Astrocyte (in vitro differentiated cells and primary cell): ENCODE measurements at regions not wholly inside any gene's neighbourhood (a gene's known extent, or its start where the extent isn't known, plus 50 kb on each side); places are given as distances from the start of the nearest gene placed in this dataset.
A peak's percentile ranks its signal among the peaks of the same experiment; 100 is the strongest.

ENCODE experiments used
- DNase-seq: peaks from one replicate; pipeline ENCODE4 v3.0.0-alpha.2; 2010; ENCODE audit warnings: low read depth
- FAIRE-seq: peaks from 2 replicates; lab custom pipeline; 2011; peaks lifted over from hg19 to GRCh38; lab: Jason Lieb, UNC
- H2AFZ ChIP-seq: 2 replicates; pipeline ENCODE4 v1.6.0; 2012; ENCODE audit warnings: low read depth, low read length, inconsistent platforms
- H3K27ac ChIP-seq: 2 replicates; pipeline ENCODE4 v1.5.1; 2011; ENCODE audit warnings: low read depth, low read length, inconsistent platforms
- H3K27me3 ChIP-seq: 2 replicates; pipeline ENCODE4 v1.6.0; 2011; ENCODE audit warnings: low read length, inconsistent platforms; ENCODE audit not compliant: insufficient read depth
- H3K36me3 ChIP-seq: 2 replicates; pipeline ENCODE4 v1.5.1; 2011; ENCODE audit warnings: low read length, inconsistent platforms; ENCODE audit not compliant: insufficient read depth
- H3K4me1 ChIP-seq: 2 replicates; pipeline ENCODE4 v1.5.1; 2011; ENCODE audit warnings: low read length, inconsistent platforms; ENCODE audit not compliant: insufficient read depth
- H3K4me2 ChIP-seq: 2 replicates; pipeline ENCODE4 v1.6.0; 2012; ENCODE audit warnings: low read length, inconsistent platforms
- H3K4me3 ChIP-seq: 2 replicates; pipeline ENCODE4 v1.5.1; 2011; ENCODE audit warnings: low read depth, mild to moderate bottlenecking, low read length, inconsistent platforms; ENCODE audit not compliant: insufficient read depth
- H3K79me2 ChIP-seq: 2 replicates; pipeline ENCODE4 v1.6.0; 2012; ENCODE audit warnings: mild to moderate bottlenecking, low read length, inconsistent platforms; ENCODE audit not compliant: insufficient read depth
- H3K9ac ChIP-seq: 2 replicates; pipeline ENCODE4 v1.6.0; 2012; ENCODE audit warnings: mild to moderate bottlenecking, low read length, inconsistent platforms
- H3K9me3 ChIP-seq: 2 replicates; pipeline ENCODE4 v1.5.1; 2012; ENCODE audit warnings: low read depth, mild to moderate bottlenecking, low read length, inconsistent platforms; ENCODE audit not compliant: insufficient read depth
- H4K20me1 ChIP-seq: 2 replicates; pipeline ENCODE4 v1.6.0; 2012; ENCODE audit warnings: low read length, inconsistent platforms; ENCODE audit not compliant: insufficient read depth
- H3K27ac Mint-ChIP-seq: one replicate; pipeline ENCODE4 v1.8.0; 2021; ENCODE audit warnings: mild to moderate bottlenecking, mixed read lengths; ENCODE audit not compliant: unreplicated experiment
- H3K27me3 Mint-ChIP-seq: one replicate; pipeline ENCODE4 v1.8.0; 2021; ENCODE audit warnings: low read depth, mixed read lengths; ENCODE audit not compliant: unreplicated experiment
- H3K36me3 Mint-ChIP-seq: one replicate; pipeline ENCODE4 v1.8.0; 2021; ENCODE audit warnings: low read depth, mixed read lengths; ENCODE audit not compliant: unreplicated experiment
- H3K4me1 Mint-ChIP-seq: one replicate; pipeline ENCODE4 v1.8.0; 2021; ENCODE audit warnings: low read depth, mixed read lengths; ENCODE audit not compliant: unreplicated experiment
- H3K4me3 Mint-ChIP-seq: one replicate; pipeline ENCODE4 v1.8.0; 2021; ENCODE audit warnings: mild to moderate bottlenecking, moderate library complexity, mixed read lengths; ENCODE audit not compliant: unreplicated experiment
- H3K9me3 Mint-ChIP-seq: one replicate; pipeline ENCODE4 v1.8.0; 2021; ENCODE audit warnings: mild to moderate bottlenecking, mixed read lengths; ENCODE audit not compliant: unreplicated experiment
- EZH2 ChIP-seq: IDR thresholded peaks from 2 replicates; pipeline ENCODE4 v1.6.1; 2012; ENCODE audit warnings: mild to moderate bottlenecking, low read length, inconsistent platforms; ENCODE audit not compliant: insufficient read depth
- TF ChIP-seq, protein P1 (sequence below): IDR thresholded peaks from 2 replicates; pipeline ENCODE4 v1.5.1; 2011; ENCODE audit warnings: low read depth, mild to moderate bottlenecking, inconsistent platforms, low read length, moderate library complexity; ENCODE audit not compliant: insufficient read depth

DNA sequence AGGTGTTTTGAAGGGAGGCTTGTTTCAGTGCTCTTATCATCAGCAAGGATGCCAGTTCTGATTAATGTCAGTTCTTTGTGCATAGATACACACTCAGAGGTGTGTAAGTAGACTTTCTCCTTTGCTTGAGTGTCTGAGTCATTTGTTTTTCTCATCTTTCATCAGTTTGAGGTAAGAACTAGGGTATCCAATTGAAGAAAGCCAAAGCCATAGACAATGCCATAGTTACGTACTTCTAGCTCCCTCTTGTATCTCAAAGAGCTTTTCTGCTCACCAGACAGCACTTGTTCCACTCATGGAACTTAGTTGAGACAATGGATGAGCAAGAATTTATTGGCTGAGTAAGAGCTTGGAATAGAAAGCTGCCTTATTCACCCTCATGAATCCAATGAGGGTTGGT, 520.1 kb downstream of the PIK3C3 start:
- Histone ChIP-seq H3K79me2 (no peaks in the 10 kb centered on the region), H3K9me3 (no peaks in the 10 kb centered on the region), H3K4me3 (no peak overlapping the region), H3K36me3 (no peaks in the 10 kb centered on the region), H3K27ac (no peak overlapping the region), H2AFZ (no peak overlapping the region), H3K4me1 (no peaks in the 10 kb centered on the region), H3K9ac (no peak overlapping the region), H4K20me1 (no peaks in the 10 kb centered on the region), H3K4me2 (no peak overlapping the region), H3K27me3 (no peaks in the 10 kb centered on the region)
- DNase-seq = no peak
- H3K27ac Mint-ChIP-seq = no peak overlapping the region
- H3K9me3 Mint-ChIP-seq = no peaks in the 10 kb centered on the region
- no peak for TF ChIP-seq EZH2
- TF ChIP-seq, protein P1, sequence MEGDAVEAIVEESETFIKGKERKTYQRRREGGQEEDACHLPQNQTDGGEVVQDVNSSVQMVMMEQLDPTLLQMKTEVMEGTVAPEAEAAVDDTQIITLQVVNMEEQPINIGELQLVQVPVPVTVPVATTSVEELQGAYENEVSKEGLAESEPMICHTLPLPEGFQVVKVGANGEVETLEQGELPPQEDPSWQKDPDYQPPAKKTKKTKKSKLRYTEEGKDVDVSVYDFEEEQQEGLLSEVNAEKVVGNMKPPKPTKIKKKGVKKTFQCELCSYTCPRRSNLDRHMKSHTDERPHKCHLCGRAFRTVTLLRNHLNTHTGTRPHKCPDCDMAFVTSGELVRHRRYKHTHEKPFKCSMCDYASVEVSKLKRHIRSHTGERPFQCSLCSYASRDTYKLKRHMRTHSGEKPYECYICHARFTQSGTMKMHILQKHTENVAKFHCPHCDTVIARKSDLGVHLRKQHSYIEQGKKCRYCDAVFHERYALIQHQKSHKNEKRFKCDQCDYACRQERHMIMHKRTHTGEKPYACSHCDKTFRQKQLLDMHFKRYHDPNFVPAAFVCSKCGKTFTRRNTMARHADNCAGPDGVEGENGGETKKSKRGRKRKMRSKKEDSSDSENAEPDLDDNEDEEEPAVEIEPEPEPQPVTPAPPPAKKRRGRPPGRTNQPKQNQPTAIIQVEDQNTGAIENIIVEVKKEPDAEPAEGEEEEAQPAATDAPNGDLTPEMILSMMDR = no peak
- no peak for FAIRE-seq
- H3K4me1 Mint-ChIP-seq = no peaks in the 10 kb centered on the region
- no peaks in the 10 kb centered on the region for H3K27me3 Mint-ChIP-seq
- H3K4me3 Mint-ChIP-seq = no peak overlapping the region
- H3K36me3 Mint-ChIP-seq = no peaks in the 10 kb centered on the region

- Histone ChIP-seq H3K27me3 (no peaks in the 10 kb centered on the region), H3K9ac (no peak overlapping the region), H4K20me1 (no peaks in the 10 kb centered on the region), H2AFZ (no peak overlapping the region), H3K4me3 (no peak overlapping the region), H3K4me1 (no peaks in the 10 kb centered on the region), H3K9me3 (no peaks in the 10 kb centered on the region), H3K36me3 (no peaks in the 10 kb centered on the region), H3K4me2 (no peak overlapping the region), H3K79me2 (no peaks in the 10 kb centered on the region), H3K27ac (no peak overlapping the region)
- DNase-seq (peak; percentile 9), FAIRE-seq (no peak)
- H3K27ac Mint-ChIP-seq = no peak overlapping the region
- no peaks in the 10 kb centered on the region for H3K9me3 Mint-ChIP-seq
- H3K4me1 Mint-ChIP-seq = no peaks in the 10 kb centered on the region
- no peaks in the 10 kb centered on the region for H3K36me3 Mint-ChIP-seq
- H3K4me3 Mint-ChIP-seq = no peak overlapping the region
- no peaks in the 10 kb centered on the region for H3K27me3 Mint-ChIP-seq
- TF ChIP-seq EZH2 = no peak
- TF ChIP-seq, protein P1 = no peak
Observed at GRCh38 chr18:42477267-42477666, 522.2 kb downstream of the PIK3C3 start.

- Mint-ChIP-seq H3K4me1 (no peaks in the 10 kb centered on the region), H3K27ac (no peak overlapping the region)
- no peak overlapping the region for H3K27ac ChIP-seq
Observed at GRCh38 chr18:42480441-42480840, 525.4 kb downstream of the PIK3C3 start.

More at GRCh38 chr18:42480441-42480840, 525.4 kb downstream of the PIK3C3 start:
- Histone ChIP-seq H3K9me3 (peaks cover under 1% of the 10 kb centered on the region), H3K4me1 (no peaks in the 10 kb centered on the region), H2AFZ (no peak overlapping the region), H4K20me1 (no peaks in the 10 kb centered on the region), H3K4me3 (no peak overlapping the region), H3K36me3 (no peaks in the 10 kb centered on the region), H3K79me2 (no peaks in the 10 kb centered on the region), H3K4me2 (no peak overlapping the region), H3K9ac (no peak overlapping the region), H3K27me3 (no peaks in the 10 kb centered on the region)
- Mint-ChIP-seq H3K27me3 (no peaks in the 10 kb centered on the region), H3K4me3 (no peak overlapping the region), H3K9me3 (peaks cover 4% of the 10 kb centered on the region), H3K36me3 (no peaks in the 10 kb centered on the region)
- TF ChIP-seq, protein P1 = no peak
- no peak for TF ChIP-seq EZH2
- DNase-seq (no peak), FAIRE-seq (no peak)
